Thyroid gland (tissue), 4 donors: ENCODE measurements at regions not wholly inside any gene's neighbourhood (a gene's known extent, or its start where the extent isn't known, plus 50 kb on each side); places are given as distances from the start of the nearest gene placed in this dataset.

ENCODE experiments used
- CTCF ChIP-seq, 6 experiments: fragments of 200-600 bp in 3 of 6; fragments of 450-650 bp in 3 of 6; sonication (generic) in 3 of 6; IDR thresholded peaks; one replicate each; pipeline ENCODE4 v1.5.1; 2016 to 2019; ENCODE audit warnings: antibody characterized with exemption in 6 of 6, mild to moderate bottlenecking in 2 of 6, inconsistent platforms in 1 of 6, moderate library complexity in 1 of 6
- POLR2A ChIP-seq, 2 donors: fragments of 450-650 bp; IDR thresholded peaks; one replicate each; pipeline ENCODE4 v1.6.1; 2017; ENCODE audit warnings: antibody characterized with exemption in 2 of 2, mild to moderate bottlenecking in 2 of 2, moderate library complexity in 1 of 2

GRCh38 chr4:20196476-20196875, 55.2 kb upstream of the SLIT2 start:
- TF ChIP-seq CTCF (IDR thresholded peaks at IDR 0.05) (no peak), POLR2A (IDR thresholded peaks at IDR 0.05) (no peak)
